HG02840 (cell line): ENCODE measurements at regions not wholly inside any gene's neighbourhood (a gene's known extent, or its start where the extent isn't known, plus 50 kb on each side); places are given as distances from the start of the nearest gene placed in this dataset.

Experiments used
- ATAC-seq: cut with Tn5 transposase; IDR thresholded peaks from one replicate; pipeline ENCODE4 v1.9.1; 2021; ENCODE audit warnings: mild to moderate bottlenecking, moderate library complexity, moderate number of reproducible peaks; ENCODE audit not compliant: unreplicated experiment, low FRiP score

- ATAC-seq: no peak
Observed at GRCh38 chr14:89635615-89636014, 218.6 kb upstream of the FOXN3 start.

GRCh38 chr14:89634037-89634436 lies 217.0 kb upstream of the FOXN3 start:
- no peak for ATAC-seq

GRCh38 chr14:89630101-89630829 lies 213.2 kb upstream of the FOXN3 start:
- ATAC-seq: no peak

GRCh38 chr14:89629383-89629782 lies 212.3 kb upstream of the FOXN3 start:
- no peak for ATAC-seq

GRCh38 chr14:89628521-89628920 lies 211.5 kb upstream of the FOXN3 start:
- no peak for ATAC-seq

- ATAC-seq: no peak
Observed at GRCh38 chr14:89626233-89626806, 209.3 kb upstream of the FOXN3 start.

DNA sequence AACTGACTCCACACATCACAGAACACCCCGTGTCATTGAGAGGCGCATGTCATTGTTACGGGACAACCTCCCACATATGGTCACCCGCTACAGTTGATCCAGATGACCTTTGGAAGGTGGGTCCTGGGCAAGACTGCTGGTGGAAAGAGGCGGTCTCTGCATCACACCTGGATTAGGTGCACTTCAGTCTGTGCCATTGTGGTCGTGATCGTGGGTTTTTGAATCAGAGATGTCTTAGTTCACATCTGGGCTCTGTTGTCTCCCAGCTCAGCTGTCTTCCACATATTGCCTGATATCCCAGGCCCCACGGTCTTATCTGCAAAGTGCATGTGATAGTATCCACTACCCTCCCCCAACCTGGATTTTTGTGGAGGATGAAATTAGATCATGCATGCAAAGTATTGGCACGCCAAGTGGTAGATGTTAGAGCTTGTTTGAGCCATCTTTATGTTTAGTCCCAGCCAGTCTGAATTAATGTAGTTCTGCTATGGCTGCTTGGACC lies 208.7 kb upstream of the FOXN3 start:
- no peak for ATAC-seq

DNA sequence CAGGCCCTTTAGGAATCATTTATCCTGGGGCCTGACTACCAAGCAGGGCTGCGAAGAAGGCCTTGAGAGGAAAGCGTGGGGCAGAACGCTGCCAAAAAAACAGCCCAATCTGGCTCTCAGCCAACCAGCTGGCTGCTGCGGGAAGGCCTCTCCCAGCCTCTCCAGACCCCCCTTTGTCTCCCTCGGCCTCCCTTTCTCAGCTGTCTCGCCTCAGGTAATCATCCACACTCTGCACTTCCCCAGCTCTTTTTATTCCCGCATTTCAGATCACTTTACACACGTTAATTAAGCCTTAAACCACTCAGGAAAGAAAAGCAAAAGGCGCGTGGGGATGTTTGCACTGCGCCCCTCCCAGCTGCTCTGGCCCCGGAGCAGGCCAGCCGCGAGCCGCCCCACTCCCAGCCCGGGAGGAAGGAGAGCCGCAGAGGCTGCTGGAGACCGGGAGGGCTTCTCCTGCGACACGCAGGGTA lies 208.2 kb upstream of the FOXN3 start:
- no peak for ATAC-seq

DNA sequence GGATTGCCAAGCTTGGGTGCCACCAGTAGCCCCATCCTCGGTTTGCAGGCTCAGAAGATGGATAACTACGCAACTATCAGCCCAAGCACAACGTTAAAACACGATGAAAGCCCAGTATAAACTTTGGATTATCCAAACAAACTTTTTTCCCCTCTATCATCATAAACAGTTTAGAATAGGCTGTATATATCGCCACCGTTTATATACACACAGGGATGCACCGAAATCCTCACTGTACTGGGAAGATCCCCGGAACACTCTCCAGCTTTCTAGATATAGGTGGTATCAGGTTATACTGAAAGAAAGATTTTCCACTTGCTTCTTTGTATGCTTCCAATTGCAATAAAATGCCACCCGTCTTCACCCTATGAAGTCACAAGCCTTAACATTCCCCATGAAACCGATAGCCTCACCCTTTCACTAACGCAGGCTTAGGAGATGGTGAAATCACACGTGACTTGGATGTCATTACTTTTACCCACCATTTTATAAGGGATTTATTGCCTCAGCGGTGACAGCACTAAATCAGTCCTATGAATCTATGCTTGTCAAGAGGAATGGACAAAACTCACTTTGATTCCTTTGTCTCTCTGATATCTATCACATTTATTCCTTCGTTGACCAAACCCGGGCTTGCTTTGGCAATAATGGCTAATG lies 207.6 kb upstream of the FOXN3 start:
- no peak for ATAC-seq

GRCh38 chr14:89621791-89622638 lies 205.0 kb upstream of the FOXN3 start:
- no peak for ATAC-seq

DNA sequence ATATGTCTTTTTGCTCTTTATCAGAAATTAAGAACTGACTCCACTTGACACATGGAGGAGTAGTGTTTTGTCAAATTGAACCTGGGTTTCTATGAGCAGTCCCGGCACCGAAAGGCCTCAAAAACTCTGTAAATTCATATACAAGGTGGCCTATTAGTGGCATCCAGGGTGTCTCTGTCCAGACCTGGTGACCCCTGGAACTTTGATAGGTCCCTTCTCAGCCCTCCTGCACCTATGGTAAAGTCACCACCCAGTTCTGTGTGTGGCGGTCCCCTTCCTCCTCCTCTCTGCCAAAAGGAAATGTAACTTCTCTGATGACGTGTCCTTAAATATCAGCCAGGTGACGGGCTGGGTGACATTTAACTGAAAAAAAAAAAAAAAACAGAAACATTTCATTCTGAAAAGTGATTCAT lies 204.0 kb upstream of the FOXN3 start:
- no peak for ATAC-seq

DNA sequence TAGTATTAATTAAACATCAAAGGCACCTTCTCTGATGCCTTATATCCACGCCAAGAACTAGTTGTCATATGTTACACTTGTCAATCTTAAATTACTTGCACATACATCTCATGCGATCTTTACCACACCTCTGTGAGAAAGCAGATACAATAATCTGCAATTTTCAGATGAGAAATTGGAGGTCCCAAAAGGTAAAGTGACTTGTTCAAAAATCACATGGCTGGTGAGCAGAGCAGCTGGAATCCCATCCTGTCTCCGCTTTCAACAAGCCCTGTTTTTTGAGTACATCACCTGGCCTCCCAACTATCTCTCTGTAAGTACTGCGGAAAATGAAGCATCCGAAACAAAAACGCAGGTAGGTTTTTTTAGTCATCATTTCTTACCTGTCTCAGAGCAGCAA lies 203.4 kb upstream of the FOXN3 start:
- ATAC-seq: no peak

DNA sequence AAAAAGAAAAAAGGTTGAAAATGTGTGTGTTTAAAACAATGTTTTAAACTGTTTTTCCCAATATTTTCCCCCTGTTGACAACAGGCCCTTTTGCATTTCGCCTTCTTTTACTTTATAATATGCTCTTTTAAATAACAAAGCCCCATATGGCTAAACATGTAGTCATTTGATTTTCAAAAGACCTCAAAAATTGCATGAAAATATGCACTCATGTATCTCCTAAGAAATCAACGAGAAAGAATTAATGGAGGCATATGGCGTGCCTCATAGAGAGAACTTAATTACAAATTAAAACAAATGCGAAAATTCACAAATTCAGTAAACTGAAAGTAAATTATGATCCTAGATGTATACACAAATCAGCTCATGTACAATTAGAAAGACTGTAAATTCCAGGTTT lies 202.6 kb upstream of the FOXN3 start:
- no peak for ATAC-seq

DNA sequence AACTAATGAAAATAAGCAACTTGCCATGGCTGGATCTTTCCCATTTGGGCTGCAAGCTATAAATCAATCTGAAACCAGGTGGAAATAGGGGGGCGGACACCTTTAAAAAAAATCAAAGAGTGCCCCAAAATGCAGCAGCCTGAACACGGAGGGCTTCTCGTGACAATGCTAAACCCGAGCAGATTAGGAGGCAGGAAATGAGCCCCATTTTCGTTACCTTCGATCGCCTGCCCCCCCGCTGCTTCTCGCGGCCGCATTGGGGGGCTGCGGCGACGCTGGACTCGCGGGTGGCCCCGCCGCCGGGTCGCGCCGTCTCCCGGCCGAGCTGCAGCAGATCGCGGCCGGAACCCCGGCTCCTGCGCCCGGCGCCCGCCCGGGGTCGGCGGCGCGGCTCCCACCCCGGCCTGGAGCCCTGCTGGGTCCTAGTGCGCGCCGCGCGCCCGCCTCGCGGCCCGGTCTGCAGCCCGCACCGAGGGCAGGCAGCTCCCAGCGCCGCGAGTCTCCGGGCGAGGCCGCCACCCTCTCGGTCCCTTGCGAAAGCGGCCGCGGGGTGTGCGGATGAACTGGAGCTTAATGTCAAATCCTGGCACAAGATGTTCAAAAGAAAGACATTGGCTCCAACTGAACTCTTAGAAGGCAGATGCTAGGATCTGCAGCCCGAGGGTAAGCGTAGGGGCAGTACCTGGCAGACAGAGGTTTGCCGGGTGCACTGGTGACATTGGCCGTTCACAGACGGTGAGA lies 201.9 kb upstream of the FOXN3 start:
- peak; percentile 60 for ATAC-seq

DNA sequence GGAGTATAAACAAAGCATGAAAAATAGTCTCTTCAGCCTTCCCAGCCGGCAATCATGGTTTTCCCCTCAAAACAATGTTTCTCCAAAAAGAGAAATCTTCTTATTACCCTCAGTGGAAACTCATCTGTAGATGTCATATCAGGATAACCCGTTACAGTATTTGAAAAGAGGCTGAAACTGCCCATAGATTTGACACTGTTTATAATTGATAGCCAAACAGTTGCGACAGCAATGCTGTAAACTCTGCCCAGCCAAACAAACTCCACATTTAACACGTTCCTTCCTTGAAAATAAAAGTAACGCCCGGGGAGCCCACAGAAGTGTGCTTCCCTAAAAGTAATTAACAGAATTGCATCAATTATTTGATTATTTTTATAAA lies 201.3 kb upstream of the FOXN3 start:
- no peak for ATAC-seq

DNA sequence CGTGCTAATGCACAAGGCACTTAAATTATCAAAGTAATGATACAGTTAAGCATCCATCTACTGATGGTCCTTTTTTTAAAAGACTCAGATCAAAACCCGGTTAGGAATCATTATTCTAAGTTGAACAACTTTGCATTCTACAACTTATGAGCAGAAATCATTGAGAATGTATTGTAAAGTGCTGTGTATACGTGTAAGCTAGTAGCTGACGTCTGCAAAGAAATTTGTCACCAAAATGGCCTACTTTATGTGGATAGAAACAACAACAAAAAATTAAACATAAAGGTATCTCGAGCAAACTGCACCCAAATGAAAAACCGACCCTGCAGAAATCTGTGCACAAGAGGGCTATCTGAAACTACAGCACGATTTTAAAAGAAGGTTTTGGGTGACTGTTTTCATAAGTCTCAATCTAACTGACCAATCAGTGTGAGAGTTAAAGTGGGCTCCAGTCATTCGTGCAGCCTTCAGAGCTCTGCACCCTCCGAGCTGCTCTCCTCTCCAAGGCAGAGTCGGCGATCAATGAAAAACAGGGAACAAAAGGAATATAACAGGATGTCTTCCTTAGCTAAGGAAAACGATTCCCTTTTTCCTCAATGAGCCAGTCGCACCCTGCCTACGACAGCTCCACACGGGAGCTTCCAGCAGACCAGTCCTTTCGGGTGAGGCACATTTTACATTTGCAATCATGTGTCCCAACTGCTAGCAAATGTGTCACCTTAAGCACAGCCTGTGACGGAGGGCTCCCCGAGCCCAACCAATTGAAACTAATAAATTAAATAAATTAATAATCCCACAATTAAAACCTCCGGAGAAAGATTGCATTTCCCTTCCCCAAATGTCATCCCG lies 200.7 kb upstream of the FOXN3 start:
- ATAC-seq: no peak

- peak; percentile 38 for ATAC-seq
Observed at GRCh38 chr14:89616852-89617341, 199.9 kb upstream of the FOXN3 start.

DNA sequence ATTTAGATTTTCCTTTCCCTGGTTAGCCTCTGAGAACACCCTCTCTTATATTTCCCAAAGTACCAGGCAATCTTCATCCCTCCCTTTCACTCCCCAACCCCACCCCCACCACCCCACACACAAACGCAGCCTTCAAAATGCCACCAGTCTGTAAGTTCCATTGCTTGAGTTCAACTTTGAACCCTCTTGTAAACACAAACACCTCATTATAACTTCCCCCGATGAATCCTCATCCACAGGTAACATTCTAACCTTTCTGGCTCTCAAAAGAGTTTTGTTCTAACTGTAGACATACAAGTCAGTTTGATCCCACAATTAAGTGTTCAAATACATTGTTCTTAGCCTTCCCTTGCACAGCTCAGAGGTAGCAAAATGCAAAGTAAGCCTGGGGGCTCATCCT lies 199.4 kb upstream of the FOXN3 start:
- no peak for ATAC-seq

GRCh38 chr14:89615421-89615820 lies 198.4 kb upstream of the FOXN3 start:
- no peak for ATAC-seq
